K562 (cell line): ENCODE measurements at regions not wholly inside any gene's neighbourhood (a gene's known extent, or its start where the extent isn't known, plus 50 kb on each side); places are given as distances from the start of the nearest gene placed in this dataset.

Experiments used
- CTCF ChIP-seq, 3 experiments: IDR thresholded peaks in 2 of 3; conservative IDR thresholded peaks in 1 of 3; 2 replicates each; pipeline ENCODE4 v1.5.1; 2011 to 2012; ENCODE audit warnings: low read length in 3 of 3, mild to moderate bottlenecking in 3 of 3, control low read depth in 2 of 3, improper control_type of control experiment in 1 of 3, inconsistent platforms in 1 of 3, low read depth in 1 of 3, mixed read lengths in 1 of 3, moderate library complexity in 1 of 3; ENCODE audit not compliant: insufficient read depth in 2 of 3
- ELF2 ChIP-seq: fragments of 250-450 bp; sonication (Bioruptor Pico); IDR thresholded peaks from 2 replicates; pipeline ENCODE4 v1.5.0; 2021; ENCODE audit warnings: mild to moderate bottlenecking
- MTA3 ChIP-seq: fragments of 450-650 bp; formaldehyde crosslinking; IDR thresholded peaks from 2 replicates; pipeline ENCODE4 v1.6.1; 2017; ENCODE audit warnings: mild to moderate bottlenecking, borderline replicate concordance
- MXI1 ChIP-seq: IDR thresholded peaks from 2 replicates; pipeline ENCODE4 v1.6.1; 2011; ENCODE audit warnings: low read depth, mild to moderate bottlenecking, improper control_type of control experiment, low read length
- NR2C1 ChIP-seq, 2 experiments: fragments of 450-650 bp; IDR thresholded peaks; 2 replicates each; pipeline ENCODE4 v1.6.1; 2017; ENCODE audit warnings: mild to moderate bottlenecking in 2 of 2, antibody characterized with exemption in 1 of 2, inconsistent platforms in 1 of 2, missing compliant biosample characterization in 1 of 2, missing genetic modification characterization in 1 of 2
- TGIF2 ChIP-seq: sonication (generic); formaldehyde crosslinking; IDR thresholded peaks from 2 replicates; pipeline ENCODE4 v1.8.1; 2022; ENCODE audit warnings: mild to moderate bottlenecking, missing genetic modification reagents, moderate library complexity
- TOE1 ChIP-seq, 2 experiments: fragments of 450-650 bp in 1 of 2; sonication (generic) in 1 of 2; formaldehyde crosslinking in 1 of 2; IDR thresholded peaks; 2 replicates each; pipeline versions ENCODE4 v1.7.1 to v1.8.0; 2016 to 2022; ENCODE audit warnings: borderline replicate concordance in 2 of 2, mild to moderate bottlenecking in 2 of 2, antibody characterized with exemption in 1 of 2, inconsistent platforms in 1 of 2, low read depth in 1 of 2, missing genetic modification reagents in 1 of 2, moderate library complexity in 1 of 2
- YBX1 ChIP-seq: fragments of 450-650 bp; IDR thresholded peaks from 2 replicates; pipeline ENCODE4 v1.7.1; 2016; ENCODE audit warnings: mild to moderate bottlenecking
- ZBTB11 ChIP-seq, 3 experiments: fragments of 200-800 bp in 1 of 3; fragments of 250-450 bp in 1 of 3; fragments of 450-650 bp in 1 of 3; sonication (Bioruptor Pico) in 1 of 3; sonication (Bioruptor generic) in 1 of 3; formaldehyde crosslinking in 1 of 3; IDR thresholded peaks; 2 replicates each; pipeline versions ENCODE4 v1.6.1 to v1.8.0; 2016 to 2022; ENCODE audit warnings: mild to moderate bottlenecking in 2 of 3, missing genetic modification characterization in 2 of 3, missing compliant biosample characterization in 1 of 3, moderate library complexity in 1 of 3
- TF ChIP-seq, protein P1 (sequence below), 2 experiments: fragments of 450-650 bp; formaldehyde crosslinking in 1 of 2; IDR thresholded peaks; 2 replicates each; pipeline versions ENCODE4 v1.4.0 to v1.6.1; 2014 to 2020; ENCODE audit warnings: mild to moderate bottlenecking in 2 of 2, borderline replicate concordance in 1 of 2, low read depth in 1 of 2

DNA sequence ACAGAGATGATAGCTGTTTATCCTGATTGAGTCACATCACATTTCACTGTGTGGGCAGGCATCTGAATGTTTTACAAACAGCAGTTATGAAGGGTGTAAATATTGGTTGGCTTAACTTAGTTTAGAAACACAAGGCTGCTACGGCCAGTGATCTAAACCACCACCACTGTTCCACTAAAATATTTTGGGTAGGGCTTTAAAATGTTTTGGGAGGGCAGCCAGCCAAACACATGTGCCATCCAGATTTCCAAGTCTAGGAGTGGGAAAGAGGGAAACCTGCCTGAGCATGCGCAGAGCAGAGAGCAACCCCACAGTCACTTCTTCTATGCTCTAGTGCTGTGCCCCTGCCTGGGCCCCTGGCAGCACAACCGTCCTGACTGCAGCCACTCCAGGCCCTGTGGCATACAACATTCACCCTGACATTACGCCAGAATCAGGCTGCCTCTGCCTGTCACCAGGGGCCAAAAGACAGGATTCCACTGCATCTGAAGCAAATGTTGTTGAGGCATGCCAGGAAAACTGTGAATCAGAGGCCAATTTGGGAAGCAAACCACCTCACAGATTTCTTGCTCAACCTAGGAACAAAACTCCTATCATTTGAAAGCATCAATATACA lies 74.8 kb upstream of the COL5A2 start:
- TF ChIP-seq MTA3 (no peak), TOE1 (IDR thresholded peaks at IDR 0.05; ENCODE audit: borderline replicate concordance) (no peak), TOE1 (CRISPR knock-in tag; IDR thresholded peaks at IDR 0.05; ENCODE audit: borderline replicate concordance, low read depth) (no peak), ZBTB11 (CRISPR knock-in tag; IDR thresholded peaks at IDR 0.05) (no peak), NR2C1 (IDR thresholded peaks at IDR 0.05) (no peak), NR2C1 (tag; IDR thresholded peaks at IDR 0.05) (no peak), YBX1 (no peak), CTCF (IDR thresholded peaks at IDR 0.05 in 2 of 3, conservative IDR thresholded peaks at IDR 0.05 in 1 of 3; ENCODE audit: insufficient read depth in 2 of 3, low read depth in 1 of 3, low read length in 3 of 3) (no peak), MXI1 (no peak), ELF2 (no peak), TGIF2 (CRISPR knock-in tag) (no peak)
- TF ChIP-seq, protein P1, sequence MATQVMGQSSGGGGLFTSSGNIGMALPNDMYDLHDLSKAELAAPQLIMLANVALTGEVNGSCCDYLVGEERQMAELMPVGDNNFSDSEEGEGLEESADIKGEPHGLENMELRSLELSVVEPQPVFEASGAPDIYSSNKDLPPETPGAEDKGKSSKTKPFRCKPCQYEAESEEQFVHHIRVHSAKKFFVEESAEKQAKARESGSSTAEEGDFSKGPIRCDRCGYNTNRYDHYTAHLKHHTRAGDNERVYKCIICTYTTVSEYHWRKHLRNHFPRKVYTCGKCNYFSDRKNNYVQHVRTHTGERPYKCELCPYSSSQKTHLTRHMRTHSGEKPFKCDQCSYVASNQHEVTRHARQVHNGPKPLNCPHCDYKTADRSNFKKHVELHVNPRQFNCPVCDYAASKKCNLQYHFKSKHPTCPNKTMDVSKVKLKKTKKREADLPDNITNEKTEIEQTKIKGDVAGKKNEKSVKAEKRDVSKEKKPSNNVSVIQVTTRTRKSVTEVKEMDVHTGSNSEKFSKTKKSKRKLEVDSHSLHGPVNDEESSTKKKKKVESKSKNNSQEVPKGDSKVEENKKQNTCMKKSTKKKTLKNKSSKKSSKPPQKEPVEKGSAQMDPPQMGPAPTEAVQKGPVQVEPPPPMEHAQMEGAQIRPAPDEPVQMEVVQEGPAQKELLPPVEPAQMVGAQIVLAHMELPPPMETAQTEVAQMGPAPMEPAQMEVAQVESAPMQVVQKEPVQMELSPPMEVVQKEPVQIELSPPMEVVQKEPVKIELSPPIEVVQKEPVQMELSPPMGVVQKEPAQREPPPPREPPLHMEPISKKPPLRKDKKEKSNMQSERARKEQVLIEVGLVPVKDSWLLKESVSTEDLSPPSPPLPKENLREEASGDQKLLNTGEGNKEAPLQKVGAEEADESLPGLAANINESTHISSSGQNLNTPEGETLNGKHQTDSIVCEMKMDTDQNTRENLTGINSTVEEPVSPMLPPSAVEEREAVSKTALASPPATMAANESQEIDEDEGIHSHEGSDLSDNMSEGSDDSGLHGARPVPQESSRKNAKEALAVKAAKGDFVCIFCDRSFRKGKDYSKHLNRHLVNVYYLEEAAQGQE (IDR thresholded peaks at IDR 0.05; ENCODE audit: borderline replicate concordance) = no peak
- TF ChIP-seq, protein P1 (CRISPR knock-in tag; IDR thresholded peaks at IDR 0.05; ENCODE audit: low read depth) = no peak
